SU-DHL-6 (cell line): ENCODE measurements at regions not wholly inside any gene's neighbourhood (a gene's known extent, or its start where the extent isn't known, plus 50 kb on each side); places are given as distances from the start of the nearest gene placed in this dataset.

Experiments used
- H2AFZ ChIP-seq: fragments of 200-600 bp; sonication (generic); 2 replicates; pipeline ENCODE4 v1.6.1; 2014; ENCODE audit warnings: low read depth, mild to moderate bottlenecking, moderate library complexity, mixed read lengths, antibody characterized with exemption, low read length; ENCODE audit not compliant: severe bottlenecking
- H3F3A ChIP-seq: fragments of 200-600 bp; shearing (Covaris generic); 2 replicates; pipeline ENCODE4 v1.6.0; 2016; ENCODE audit warnings: antibody characterized with exemption, mild to moderate bottlenecking; ENCODE audit not compliant: insufficient read depth
- H3K27ac ChIP-seq: fragments of 200-600 bp; sonication (generic); 2 replicates; pipeline ENCODE4 v1.5.1; 2016; ENCODE audit warnings: low read depth, mild to moderate bottlenecking, low read length, moderate library complexity, mixed read lengths
- H3K27me3 ChIP-seq: fragments of 200-600 bp; sonication (generic), shearing (Covaris generic); 2 replicates; pipeline ENCODE4 v1.6.0; 2014; ENCODE audit warnings: mild to moderate bottlenecking, low read length
- H3K36me3 ChIP-seq: fragments of 200-600 bp; sonication (generic); 2 replicates; pipeline ENCODE4 v1.6.1; 2014; ENCODE audit warnings: mild to moderate bottlenecking, low read length, mixed read lengths
- H3K4me2 ChIP-seq: fragments of 300-600, 200-600 bp; shearing (Covaris generic), sonication (generic); 2 replicates; pipeline ENCODE4 v1.6.0; 2014; ENCODE audit warnings: low read length, low read depth, mild to moderate bottlenecking; ENCODE audit not compliant: poor library complexity, severe bottlenecking
- H3K4me3 ChIP-seq: fragments of 200-600 bp; sonication (generic); 2 replicates; pipeline ENCODE4 v1.5.1; 2014; ENCODE audit warnings: antibody characterized with exemption, low read length, mild to moderate bottlenecking, mixed read lengths; ENCODE audit not compliant: insufficient read depth, poor library complexity, severe bottlenecking
- H3K79me2 ChIP-seq: fragments of 200-600 bp; sonication (generic); 2 replicates; pipeline ENCODE4 v1.6.1; 2014; ENCODE audit warnings: mild to moderate bottlenecking, low read length, moderate library complexity; ENCODE audit not compliant: insufficient read depth
- H3K9ac ChIP-seq: fragments of 200-600 bp; sonication (generic); 2 replicates; pipeline ENCODE4 v1.7.0; 2014; ENCODE audit warnings: mild to moderate bottlenecking, low read length
- H3K9me2 ChIP-seq: fragments of 200-600 bp; sonication (generic); replicated peaks from 2 replicates; pipeline ENCODE4 v1.6.1; 2014; ENCODE audit warnings: low read length; ENCODE audit not compliant: insufficient read depth
- H3K9me3 ChIP-seq: fragments of 200-600 bp; sonication (generic); 2 replicates; pipeline ENCODE4 v1.6.1; 2014; ENCODE audit warnings: low read length, mixed read lengths; ENCODE audit not compliant: insufficient read depth
- H4K20me1 ChIP-seq: fragments of 200-600 bp; sonication (generic); 2 replicates; pipeline ENCODE4 v1.6.1; 2014; ENCODE audit warnings: low read depth, mild to moderate bottlenecking, antibody characterized with exemption, low read length, moderate library complexity, mixed read lengths
- CTCF ChIP-seq: fragments of 200-600 bp; sonication (generic); IDR thresholded peaks from one replicate; pipeline ENCODE4 v1.5.1; 2017; ENCODE audit warnings: antibody characterized with exemption, mild to moderate bottlenecking, low read length, moderate library complexity; ENCODE audit not compliant: insufficient read depth, poor library complexity, severe bottlenecking
- EZH2phosphoT487 ChIP-seq: fragments of 200-600 bp; sonication (generic), shearing (Covaris generic); conservative IDR thresholded peaks from 2 replicates; pipeline ENCODE4 v1.6.1; 2018; ENCODE audit warnings: mild to moderate bottlenecking, antibody characterized with exemption, low read length, moderate library complexity, mixed read lengths

DNA sequence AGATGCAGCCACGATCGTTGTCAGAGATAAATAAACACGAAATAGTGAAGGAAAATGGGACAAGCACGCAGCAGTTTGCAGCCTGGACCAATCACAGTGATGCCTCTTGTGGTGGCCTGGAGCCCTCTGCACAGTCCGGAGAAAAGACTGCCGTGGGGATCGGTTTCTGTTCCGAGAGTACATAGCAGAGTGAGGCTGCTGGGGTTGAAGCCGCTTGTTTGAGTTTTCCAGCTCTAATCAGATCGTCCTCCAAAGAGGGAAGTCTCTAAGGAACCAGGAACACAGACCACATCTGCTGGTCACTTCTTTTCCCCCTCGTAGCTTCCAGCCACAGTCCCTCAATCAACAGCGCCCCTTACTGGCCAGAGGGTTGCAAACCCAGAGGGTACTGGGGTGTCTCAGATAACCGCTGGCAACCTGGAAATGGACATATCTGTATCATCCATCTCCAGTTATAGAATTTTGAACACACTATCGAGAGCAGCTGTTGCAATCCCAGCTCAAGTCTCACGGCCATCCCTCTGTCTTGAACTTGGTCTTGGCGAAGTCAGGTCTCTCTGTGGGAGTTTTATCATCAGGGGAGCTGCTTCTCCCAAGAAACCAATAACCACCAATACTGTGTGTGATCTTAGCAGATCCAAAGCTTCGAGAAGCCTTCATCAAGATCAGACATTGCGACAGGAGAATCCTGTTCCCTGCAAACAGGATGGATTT, 57.4 kb downstream of the OLIG1 start:
- H3K9me2 ChIP-seq: no peaks in the 10 kb centered on the region
- no peak overlapping the region for H3K27ac ChIP-seq
- H3K4me2 ChIP-seq: no peak overlapping the region
- no peaks in the 10 kb centered on the region for H3K36me3 ChIP-seq
- H3K4me3 ChIP-seq: no peak overlapping the region
- H3K9ac ChIP-seq: no peak overlapping the region
- H4K20me1 ChIP-seq: no peaks in the 10 kb centered on the region
- no peak for TF ChIP-seq EZH2phosphoT487
- peak; percentile 63 for TF ChIP-seq CTCF
- no peak overlapping the region for H2AFZ ChIP-seq
- no peaks in the 10 kb centered on the region for H3K27me3 ChIP-seq
- H3F3A ChIP-seq: no peaks in the 10 kb centered on the region
- H3K79me2 ChIP-seq: no peaks in the 10 kb centered on the region
- no peaks in the 10 kb centered on the region for H3K9me3 ChIP-seq

- Histone ChIP-seq H3K4me3 (no peak overlapping the region), H3K27me3 (no peaks in the 10 kb centered on the region), H3K4me2 (no peak overlapping the region), H3K79me2 (no peaks in the 10 kb centered on the region), H4K20me1 (no peaks in the 10 kb centered on the region), H3K9me2 (no peaks in the 10 kb centered on the region), H3K9me3 (no peaks in the 10 kb centered on the region), H3F3A (no peaks in the 10 kb centered on the region), H3K27ac (no peak overlapping the region), H3K9ac (no peak overlapping the region), H2AFZ (no peak overlapping the region), H3K36me3 (no peaks in the 10 kb centered on the region)
- TF ChIP-seq EZH2phosphoT487 (no peak), CTCF (no peak)
Observed at GRCh38 chr21:33127868-33128242, 57.9 kb downstream of the OLIG1 start.

DNA sequence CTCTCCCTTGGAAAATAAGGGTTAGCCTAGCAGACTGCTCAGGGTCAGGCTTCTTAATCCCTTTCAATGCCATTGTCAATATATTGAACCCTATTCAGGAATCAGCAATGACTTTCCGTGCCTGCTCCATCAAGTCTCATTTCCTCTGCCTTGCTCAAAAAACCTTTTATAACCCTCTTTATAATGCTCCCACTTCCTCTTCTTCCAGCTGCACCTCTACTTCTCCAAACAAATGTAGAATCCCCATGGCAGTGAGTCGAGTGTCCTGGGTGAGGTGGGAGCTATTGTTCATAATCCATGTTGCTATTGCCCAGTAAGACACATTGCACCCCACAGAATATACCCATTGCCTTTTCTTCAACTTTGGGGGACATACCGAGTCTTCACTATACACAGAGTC, 58.6 kb downstream of the OLIG1 start:
- Histone ChIP-seq H3K36me3 (no peaks in the 10 kb centered on the region), H3K9me2 (no peaks in the 10 kb centered on the region), H4K20me1 (no peaks in the 10 kb centered on the region), H2AFZ (no peak overlapping the region), H3K27ac (no peak overlapping the region), H3K4me3 (no peak overlapping the region), H3K9me3 (no peaks in the 10 kb centered on the region), H3K9ac (no peak overlapping the region), H3K27me3 (no peaks in the 10 kb centered on the region), H3K79me2 (no peaks in the 10 kb centered on the region), H3F3A (no peaks in the 10 kb centered on the region), H3K4me2 (no peak overlapping the region)
- TF ChIP-seq EZH2phosphoT487 (no peak), CTCF (no peak)
